GM19351 (cell line): ENCODE measurements at regions not wholly inside any gene's neighbourhood (a gene's known extent, or its start where the extent isn't known, plus 50 kb on each side); places are given as distances from the start of the nearest gene placed in this dataset.
A peak's percentile ranks its signal among the peaks of the same experiment; 100 is the strongest.

Experiments
- ATAC-seq: cut with Tn5 transposase; IDR thresholded peaks from one replicate; pipeline ENCODE4 v1.9.1; 2021; ENCODE audit warnings: mild to moderate bottlenecking, moderate library complexity; ENCODE audit not compliant: unreplicated experiment

DNA sequence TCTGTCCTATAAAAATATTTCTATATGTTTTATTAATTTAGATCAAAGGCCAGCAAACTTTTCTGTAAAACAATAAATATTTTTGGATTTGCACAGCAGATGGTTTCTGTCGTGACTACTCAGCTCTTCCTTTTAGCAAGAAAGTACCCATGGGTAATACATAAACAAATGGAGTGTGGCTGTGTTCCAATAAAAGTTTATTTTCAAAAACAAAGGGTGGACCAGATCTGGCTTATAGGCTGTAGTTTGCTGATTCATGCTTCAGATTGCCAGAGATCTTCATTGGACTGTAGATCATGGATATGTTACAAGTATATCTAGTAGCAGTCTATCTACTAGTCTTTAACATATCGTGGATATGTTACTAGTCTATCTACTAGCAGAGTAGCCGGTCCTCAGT lies 590.5 kb downstream of the CSNK1G3 start:
- ATAC-seq: no peak

DNA sequence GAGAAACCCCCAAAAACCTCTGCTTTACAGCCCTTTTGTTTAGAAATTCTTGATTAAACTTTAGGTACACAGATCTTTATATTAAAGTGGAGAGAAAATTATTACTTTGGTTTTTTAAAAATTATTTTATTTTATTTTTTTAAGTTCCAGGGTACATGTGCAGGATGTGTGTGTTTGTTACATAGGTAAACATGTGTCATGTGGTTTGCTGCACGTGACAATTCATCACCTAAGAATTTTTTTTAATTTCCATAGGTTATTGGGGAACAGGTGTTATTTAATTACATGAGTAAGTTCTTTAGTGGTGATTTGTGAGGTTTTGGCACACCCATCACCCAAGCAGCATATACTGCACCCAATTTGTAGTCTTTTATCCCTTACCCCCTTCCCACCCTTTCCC lies 581.7 kb downstream of the CSNK1G3 start:
- no peak for ATAC-seq

DNA sequence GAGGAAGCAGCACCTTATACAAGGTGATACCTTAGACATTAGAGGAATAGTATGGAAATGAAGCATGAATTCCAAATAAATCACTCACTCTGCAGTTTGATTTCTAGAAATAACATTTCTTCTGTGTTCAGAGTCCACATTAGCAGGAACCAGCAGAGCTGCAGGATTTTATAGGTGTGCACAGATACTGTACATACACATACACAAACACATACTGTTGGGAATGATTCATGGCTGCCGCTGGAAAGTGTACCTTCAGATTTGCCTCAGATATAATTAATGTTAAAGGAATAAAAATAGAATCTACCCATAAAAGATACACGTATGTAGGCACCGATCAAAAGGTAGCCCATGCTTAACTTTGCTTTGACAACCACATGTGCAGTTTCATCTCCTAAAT lies 578.1 kb downstream of the CSNK1G3 start:
- ATAC-seq: no peak

DNA sequence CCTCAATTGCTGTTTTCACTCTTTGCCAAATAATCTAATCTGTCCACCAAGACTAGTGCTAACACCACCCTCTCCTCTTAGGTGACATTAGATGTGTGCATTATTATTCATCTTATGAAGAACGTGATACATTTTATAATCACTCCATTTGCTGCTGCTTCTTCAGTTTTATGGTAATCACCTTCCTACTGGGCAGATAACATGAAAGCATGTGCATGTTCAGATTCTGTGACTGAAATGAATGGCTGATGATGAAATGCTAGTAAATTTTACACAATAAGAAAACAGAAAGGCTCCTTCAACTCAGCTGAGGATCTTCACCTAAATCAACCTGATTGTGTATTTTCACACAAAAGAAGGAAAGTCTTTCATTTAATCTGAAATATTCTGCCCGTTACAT lies 577.6 kb downstream of the CSNK1G3 start:
- ATAC-seq: no peak

DNA sequence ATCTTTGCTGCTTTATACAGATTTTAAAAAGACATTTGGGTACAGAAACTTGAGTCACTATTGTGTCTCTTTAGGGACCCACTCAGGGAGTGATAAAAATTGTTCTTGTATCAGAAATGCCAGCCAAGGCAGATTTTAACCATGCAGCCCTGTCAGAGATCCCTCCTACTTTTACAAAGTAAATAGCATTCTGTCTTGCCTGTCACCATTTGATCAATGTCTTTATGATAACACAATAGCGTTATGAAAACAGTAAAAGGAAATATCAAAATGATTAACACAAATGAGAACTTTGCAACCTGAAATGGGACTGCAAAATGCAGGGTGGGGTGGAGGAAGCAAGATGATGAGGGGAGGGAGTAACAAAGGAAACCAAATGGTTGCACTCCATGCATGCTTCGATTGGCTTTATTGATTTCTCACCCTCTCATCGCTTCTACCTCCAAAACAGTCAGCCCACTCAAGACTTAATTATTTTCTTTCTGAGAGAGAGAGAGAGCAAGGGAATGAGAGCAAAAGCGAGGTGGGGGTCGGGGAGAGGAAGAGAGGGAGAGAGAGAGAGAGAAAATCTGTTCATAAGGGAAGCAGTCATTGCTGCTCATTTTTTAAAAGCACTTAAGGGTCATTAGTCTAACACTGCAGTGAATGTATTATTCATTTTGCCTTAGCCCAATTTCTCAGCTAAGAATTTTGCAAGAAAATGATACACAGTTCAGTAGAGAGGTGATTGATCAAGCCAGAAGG lies 576.5 kb downstream of the CSNK1G3 start:
- ATAC-seq: no peak

DNA sequence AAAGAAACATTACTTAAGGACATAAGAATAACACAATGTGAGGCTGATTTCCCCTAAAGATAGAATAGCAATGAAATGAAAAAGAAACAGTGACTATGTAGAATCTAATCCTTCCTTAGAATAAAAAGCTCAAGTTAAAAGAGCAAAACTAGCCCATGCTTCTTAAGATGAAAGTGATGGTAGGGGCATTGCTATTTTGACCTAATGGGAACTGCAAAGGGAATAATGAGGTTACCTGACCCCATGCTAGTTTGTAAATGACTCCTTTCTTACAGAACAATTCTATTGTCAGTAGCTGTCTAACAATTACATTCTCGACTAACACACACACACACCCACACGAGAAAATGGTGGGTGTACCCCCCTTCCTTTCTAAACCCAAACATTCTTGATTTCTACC lies 575.8 kb downstream of the CSNK1G3 start:
- no peak for ATAC-seq

DNA sequence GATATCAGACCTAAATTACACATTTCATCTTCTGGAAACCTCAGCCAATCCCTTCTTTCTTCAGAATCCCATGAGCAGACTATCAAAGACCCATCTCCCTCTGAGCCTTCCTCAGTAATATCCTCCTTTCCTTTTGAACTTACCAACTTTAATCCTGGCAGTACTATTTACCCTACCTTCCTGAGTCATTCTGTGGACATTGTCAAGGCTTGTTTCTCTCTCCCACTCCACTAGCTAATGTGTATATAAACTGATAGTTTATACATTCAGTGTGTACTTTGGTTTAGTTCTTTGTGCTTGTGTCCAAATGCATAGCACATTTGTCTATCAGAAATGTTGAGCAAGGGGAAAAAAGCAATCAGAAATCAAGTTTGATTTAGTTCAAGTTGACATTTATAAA lies 568.3 kb downstream of the CSNK1G3 start:
- no peak for ATAC-seq

DNA sequence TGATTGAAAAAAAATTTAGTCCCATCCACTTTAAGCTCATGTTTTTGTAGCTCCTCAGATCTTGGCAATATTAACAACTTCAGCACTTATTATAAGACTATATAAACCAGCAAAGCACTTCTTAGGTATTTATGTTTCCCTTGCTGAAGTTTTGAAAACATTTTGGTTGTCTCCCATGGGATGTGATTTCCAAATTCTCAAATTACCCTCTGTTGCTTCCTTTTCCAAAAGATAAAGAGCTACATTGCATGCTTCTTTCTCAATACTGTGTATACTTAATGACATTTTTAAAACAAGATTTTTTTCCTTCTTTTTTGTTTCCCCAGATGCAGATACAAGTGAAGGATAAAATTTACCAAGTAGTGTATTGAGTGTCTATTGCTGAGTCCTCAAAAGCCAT lies 567.1 kb downstream of the CSNK1G3 start:
- ATAC-seq: no peak

DNA sequence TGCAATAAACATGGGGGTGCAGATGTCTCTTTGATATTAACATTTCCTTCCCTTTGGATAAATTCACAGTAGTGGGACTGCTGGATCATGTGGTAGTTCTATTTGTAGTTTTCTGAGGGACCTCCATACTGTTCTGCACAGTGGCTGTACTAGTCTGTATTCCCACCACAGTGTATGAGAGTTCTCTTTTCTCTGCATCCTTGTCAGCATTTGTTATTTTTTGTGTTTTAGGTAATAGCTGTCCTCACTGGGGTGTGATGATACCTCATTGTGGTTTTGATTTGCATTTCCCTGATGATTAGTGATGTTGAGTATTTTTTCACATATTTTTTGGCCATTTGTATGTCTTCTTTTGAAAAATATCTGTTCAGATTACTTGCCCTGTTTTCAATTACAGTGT lies 562.5 kb downstream of the CSNK1G3 start:
- no peak for ATAC-seq

DNA sequence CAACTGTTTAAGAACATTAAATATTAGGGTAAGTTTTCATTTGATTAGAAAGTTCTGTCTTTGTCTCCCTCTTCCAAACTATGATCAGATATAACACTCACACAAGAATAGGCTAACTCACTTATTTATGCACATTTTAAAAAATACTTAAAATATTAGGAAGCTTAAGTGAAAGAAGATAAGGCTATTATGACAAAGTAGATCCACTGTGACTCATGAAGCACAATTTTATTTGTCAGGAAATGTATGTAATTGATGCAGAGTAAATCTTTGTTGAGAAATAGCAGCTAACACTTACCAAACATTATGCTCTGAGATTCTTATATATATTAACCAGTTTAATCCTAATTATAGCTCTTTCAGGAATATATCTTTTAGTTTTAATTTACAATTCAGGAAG lies 560.6 kb downstream of the CSNK1G3 start:
- ATAC-seq: no peak

DNA sequence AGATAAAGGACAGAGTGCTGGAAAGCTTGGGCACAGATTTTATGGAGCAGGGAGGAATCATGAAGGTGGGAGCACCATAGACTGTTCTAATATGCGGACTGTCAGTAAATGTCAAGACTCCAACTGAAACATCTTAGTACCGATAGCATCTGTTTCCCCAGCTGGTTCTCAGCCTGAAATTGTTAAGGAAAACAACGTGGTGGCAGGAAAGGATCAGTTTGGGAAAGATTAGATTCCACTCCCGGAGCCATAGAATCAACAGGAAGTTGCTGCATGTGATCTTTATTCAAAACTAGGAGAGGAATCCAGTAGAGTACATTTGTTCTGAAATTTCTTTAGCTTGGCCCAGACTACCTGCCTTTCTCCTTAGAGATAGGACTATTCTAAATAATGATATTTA lies 559.1 kb downstream of the CSNK1G3 start:
- ATAC-seq: no peak

DNA sequence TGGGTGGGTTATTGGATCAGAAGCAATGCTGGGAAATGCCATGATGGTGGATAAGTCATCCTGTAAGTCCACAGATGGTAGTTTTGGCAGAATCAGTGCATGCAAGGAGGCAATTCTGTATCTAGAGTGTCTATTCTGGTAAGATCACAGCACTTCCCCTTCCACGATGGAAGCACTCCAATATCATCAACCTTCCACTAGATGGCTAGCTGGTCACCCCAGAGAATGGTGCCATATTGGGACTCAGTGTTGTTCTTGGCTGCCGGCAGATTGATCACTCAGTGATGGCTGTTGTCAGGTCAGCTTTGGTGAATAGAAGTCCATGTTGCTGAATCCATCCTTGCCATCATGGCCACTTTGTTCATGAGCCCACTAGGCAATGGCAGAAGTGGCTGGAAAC lies 553.5 kb downstream of the CSNK1G3 start:
- no peak for ATAC-seq

DNA sequence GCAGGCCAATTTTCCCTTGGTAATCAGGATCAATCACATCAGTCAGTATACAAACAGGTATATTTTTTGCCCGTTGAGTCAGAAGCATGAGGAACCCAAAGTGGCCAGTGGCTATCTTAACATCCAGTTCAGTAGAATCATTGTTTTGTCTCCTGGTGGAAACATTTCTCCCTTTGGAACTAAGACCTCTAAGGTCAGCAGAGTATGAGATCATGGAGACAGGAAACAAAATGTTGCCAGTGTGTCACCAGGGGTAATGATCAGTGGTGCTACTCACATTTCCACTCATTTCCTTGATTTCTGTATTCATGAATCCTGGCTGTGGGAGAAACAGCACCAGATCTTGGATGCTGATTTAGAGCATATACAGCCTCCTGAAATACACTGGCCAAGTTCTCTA lies 553.0 kb downstream of the CSNK1G3 start:
- no peak for ATAC-seq

DNA sequence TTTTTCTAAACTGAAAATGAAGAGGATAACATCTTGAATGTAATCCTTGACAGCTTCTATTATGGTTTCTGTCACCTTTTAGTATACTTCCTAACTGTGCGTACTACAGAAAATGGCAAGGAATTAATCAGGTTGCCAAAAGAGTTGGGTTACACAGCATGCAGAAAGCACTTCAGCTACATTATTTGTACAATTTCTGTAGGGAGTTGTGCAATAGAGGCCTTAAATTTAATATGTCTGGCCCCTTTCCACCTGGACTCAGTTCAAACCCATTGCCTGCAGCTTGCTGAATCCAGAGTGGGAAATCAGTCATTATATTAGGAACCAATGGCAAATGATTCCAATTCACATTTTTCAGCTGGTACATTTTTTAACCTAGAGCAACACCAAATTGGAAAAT lies 549.7 kb downstream of the CSNK1G3 start:
- no peak for ATAC-seq

DNA sequence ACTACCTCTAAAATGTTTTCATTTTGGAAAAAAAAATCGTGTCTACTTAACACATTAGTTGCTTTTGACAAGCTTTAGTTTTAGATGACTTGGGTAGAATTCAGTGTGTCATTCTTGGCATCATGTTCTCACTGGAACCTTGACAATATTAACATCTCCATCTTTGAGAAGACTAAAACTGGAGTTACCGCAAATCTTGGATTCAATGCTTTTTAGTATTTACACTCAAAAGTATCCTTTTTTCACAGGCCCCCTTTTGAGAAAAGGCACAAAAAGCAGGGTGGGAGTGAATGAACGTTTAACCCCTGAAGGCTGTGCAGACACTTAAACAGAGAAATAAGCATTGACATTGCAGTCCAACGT lies 549.1 kb downstream of the CSNK1G3 start:
- no peak for ATAC-seq

DNA sequence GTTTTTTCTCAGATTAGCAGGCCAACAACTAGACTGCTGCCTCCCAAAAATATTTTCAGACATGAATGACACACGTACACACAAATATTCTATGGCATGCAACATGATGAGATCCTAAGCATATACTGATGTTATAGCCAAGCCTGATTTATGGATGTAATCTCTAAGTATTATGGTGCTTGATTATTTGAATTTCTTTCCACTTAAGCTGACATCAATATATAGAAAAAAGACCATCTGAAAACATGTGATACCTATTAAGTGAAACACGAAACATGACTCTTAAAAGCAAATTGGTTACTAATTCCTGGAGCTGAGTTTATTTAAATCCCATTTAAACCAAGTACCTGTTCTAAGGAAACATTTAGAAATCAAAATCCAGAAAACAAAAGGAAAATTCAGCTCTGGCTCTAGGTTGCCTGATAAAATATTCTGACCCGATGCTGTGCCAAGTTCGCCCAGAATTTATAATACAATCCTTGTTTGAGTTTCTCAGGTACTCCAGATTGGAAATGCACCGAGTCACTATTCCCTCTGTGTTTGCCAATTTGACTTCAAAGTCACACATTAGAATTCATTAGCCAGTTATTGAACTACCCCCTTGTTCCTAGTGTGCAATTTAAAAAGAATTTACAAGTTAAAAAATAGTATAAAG lies 548.6 kb downstream of the CSNK1G3 start:
- ATAC-seq: no peak

DNA sequence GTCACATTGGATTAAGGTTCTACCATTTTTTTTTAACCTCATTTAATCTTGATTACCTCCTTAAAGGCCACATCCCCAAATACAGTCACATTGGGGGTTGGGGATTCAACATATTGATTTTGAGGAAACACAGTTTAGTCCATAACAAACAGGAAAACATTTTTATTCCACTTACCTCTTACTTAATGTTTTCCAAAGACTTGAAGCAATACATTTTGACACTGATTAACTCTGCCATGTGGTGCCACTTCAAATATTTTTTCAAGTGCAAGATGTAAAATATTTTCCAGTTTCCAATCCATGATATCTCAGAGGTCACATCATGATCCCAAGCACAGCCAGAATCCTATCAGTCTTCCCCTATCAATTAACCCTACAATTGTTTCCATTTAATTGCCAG lies 548.0 kb downstream of the CSNK1G3 start:
- no peak for ATAC-seq

DNA sequence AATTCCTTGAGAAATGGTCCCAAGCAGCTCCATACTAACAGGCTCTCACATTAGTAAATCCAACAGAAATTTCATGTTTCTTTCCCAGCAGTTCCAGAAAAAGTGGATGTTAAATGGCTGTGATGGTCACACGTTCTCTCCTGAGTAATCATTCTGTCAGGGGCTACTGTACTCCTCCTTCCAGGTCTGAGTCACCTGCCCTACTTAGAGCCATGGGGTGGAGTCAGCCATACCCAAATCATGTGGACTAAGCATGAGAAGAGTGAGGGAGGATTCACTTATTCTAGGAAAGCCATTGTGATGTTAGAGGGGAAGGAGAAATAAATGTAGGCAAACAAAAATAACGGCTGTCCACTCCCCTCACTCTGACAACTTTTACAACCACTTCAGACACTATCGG lies 547.2 kb downstream of the CSNK1G3 start:
- ATAC-seq: no peak

DNA sequence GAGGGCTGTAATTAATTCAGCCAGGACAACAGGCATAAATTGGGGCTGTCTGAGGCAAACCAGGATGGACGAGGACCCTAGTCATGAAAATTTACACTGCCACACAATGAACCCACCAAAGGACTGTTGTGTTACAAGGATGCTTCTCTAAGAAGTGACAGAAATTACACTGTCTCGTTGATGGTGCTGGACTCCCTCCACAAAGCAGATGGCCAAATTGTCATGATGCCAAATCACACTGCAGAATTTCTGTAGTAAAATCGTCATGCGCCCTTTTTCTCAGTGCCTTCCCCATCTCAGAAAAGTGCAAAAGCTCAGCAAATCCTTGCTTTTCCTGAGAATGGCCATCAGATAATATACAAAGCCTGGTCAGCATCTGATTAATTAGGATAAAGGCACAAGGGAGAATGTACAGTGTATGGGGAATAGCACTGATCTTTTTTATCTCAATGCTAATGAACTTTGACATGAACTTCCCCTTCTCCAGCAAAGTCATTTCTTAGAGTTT lies 545.8 kb downstream of the CSNK1G3 start:
- ATAC-seq: no peak

DNA sequence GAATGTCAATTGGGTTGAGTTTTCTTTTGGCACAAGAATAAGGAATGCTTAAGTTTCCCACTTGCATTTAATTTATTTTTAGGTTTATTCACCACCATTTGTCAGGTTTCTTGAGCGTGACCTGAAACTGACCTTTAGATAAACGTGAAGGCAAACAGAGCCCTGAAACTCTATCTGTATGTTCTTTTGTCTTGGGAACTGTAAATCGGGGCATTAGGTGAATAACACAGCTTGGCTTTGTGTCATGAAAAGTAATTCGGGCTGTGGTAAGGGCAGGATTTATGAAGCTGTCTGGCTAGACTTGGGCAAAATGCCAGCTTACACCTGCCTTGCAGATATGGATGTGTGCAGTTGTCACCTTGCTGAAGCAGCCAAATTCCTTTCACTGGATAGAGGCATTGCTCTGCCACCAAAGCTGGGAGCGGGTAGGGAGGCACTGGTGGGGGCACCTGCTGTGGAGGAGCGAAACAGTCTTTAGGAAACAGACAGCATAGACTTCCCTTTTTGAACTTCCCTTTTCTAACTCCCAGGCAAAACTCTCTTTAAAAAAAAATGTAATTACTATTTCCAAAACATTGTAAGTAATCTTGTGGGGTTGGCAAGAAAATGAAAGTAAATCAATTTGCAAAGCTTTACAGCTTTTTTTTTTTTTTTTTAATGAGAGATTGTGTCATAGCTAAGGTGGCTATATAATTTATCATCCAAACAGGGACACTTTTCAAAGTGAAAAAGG lies 545.2 kb downstream of the CSNK1G3 start:
- ATAC-seq: peak; percentile 32

DNA sequence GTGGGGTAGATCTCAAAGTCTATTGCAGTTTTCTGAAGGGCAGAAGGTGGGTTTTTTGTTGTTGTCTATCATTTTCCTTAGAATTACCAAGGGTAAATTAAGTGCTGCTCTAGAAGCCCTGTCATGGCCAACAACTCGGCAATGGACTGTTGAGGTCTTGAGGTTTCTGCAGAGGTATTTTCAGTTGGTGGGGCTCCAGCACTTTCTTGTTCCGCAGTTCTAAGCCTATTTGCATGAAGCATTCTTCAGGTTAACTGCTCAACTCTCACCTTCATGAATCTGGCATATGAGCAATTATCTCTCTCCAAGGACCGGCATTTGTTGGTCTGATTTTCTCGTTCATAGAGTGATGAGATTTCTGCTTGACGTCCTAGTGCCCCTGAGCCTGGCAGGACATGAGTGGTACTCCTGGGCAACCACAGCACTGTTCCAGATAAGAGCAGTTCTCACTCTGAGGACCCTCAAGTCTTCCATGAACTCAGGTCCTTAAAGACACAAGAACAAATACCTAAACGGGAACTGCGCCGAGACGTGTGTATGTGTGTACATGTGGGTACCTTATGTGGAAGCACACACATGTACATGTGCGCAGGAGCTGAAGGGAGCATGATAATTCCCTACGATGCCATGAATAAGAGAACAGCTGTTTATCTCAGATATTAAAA lies 544.5 kb downstream of the CSNK1G3 start:
- ATAC-seq: peak; percentile 78

DNA sequence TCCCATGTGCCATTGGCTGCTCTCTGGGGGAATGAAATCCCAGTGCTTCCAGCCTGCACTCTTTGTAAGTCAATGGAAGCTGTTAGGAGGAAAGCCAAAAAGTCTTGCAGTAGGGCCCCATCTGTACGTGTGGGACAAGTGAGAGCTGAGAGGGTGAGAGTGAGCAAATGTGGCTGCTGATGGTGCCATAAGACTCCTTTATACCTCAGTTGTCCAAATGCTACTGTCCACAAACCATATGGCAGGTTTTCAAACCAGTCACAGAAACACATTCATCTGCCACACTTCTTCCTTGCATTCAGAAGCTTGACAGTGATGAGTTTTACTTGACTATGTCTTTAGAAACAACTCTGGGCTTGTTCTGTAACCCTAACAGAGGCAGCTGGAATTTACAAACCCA lies 543.8 kb downstream of the CSNK1G3 start:
- no peak for ATAC-seq
